ENCODE measurements at regions not wholly inside any gene's neighbourhood (a gene's known extent, or its start where the extent isn't known, plus 50 kb on each side); places are given as distances from the start of the nearest gene placed in this dataset.

DNA sequence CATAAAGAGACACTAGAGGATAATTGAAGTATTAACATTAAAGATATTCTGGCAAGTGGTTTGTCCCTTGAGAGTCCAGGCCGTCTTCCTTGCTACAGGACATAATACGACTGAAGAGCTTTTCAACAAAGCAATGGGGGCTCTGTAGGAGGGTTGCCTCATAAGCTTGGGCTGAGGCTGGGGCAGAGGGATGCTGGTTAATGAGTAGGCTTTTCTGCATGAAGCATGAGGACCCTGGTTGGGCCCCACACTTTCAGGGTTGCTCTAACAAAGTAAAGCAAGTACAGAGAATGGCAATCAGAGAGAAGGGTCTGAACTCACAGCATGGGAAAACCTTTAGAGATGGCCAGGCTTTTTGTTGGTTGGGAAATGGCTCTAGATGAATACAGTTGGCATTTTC is 281.3 kb downstream of the IDS start:
- TF ChIP-seq, protein P1, sequence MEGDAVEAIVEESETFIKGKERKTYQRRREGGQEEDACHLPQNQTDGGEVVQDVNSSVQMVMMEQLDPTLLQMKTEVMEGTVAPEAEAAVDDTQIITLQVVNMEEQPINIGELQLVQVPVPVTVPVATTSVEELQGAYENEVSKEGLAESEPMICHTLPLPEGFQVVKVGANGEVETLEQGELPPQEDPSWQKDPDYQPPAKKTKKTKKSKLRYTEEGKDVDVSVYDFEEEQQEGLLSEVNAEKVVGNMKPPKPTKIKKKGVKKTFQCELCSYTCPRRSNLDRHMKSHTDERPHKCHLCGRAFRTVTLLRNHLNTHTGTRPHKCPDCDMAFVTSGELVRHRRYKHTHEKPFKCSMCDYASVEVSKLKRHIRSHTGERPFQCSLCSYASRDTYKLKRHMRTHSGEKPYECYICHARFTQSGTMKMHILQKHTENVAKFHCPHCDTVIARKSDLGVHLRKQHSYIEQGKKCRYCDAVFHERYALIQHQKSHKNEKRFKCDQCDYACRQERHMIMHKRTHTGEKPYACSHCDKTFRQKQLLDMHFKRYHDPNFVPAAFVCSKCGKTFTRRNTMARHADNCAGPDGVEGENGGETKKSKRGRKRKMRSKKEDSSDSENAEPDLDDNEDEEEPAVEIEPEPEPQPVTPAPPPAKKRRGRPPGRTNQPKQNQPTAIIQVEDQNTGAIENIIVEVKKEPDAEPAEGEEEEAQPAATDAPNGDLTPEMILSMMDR (IDR thresholded peaks at IDR 0.05) = no peak
- no peak for TF ChIP-seq POLR2AphosphoS5 (IDR thresholded peaks at IDR 0.05)
- TF ChIP-seq POLR2A (IDR thresholded peaks at IDR 0.05) = no peak
